Heart left ventricle (tissue), 16 donors: ENCODE measurements at regions not wholly inside any gene's neighbourhood (a gene's known extent, or its start where the extent isn't known, plus 50 kb on each side); places are given as distances from the start of the nearest gene placed in this dataset.

Experiments used
- ATAC-seq, 4 donors: fragments of 200-7000 bp; cut with Tn5 transposase; one replicate each; pipeline ENCODE4 v1.9.1; 2020 to 2022; ENCODE audit warnings: moderate library complexity in 4 of 4, mild to moderate bottlenecking in 3 of 4, moderate number of reproducible peaks in 1 of 4
- DNase-seq, 5 donors: peaks; one replicate each; pipeline ENCODE4 v3.0.0-alpha.2; 2020
- H3K27ac ChIP-seq, 12 donors: fragments of 200-600 bp; sonication (generic) in 4 of 12; one replicate each; pipeline versions ENCODE4 v1.5.0 to v1.8.0; 2016 to 2022; ENCODE audit warnings: mild to moderate bottlenecking in 2 of 12
- H3K27me3 ChIP-seq, 9 donors: fragments of 200-600 bp; sonication (generic) in 2 of 9; one replicate each; pipeline versions ENCODE4 v1.5.1 to v1.8.0; 2016 to 2022; ENCODE audit warnings: mild to moderate bottlenecking in 3 of 9
- H3K36me3 ChIP-seq, 9 donors: fragments of 200-600 bp; sonication (generic) in 2 of 9; one replicate each; pipeline versions ENCODE4 v1.5.0 to v1.8.0; 2018 to 2022; ENCODE audit warnings: mild to moderate bottlenecking in 2 of 9
- H3K4me1 ChIP-seq, 12 donors: fragments of 200-600 bp; sonication (generic) in 4 of 12; one replicate each; pipeline versions ENCODE4 v1.5.0 to v1.8.0; 2016 to 2022; ENCODE audit warnings: mild to moderate bottlenecking in 3 of 12
- H3K4me3 ChIP-seq, 12 donors: fragments of 200-600 bp; sonication (generic) in 4 of 12; one replicate each; pipeline versions ENCODE4 v1.5.0 to v1.8.0; 2017 to 2022; ENCODE audit warnings: mild to moderate bottlenecking in 9 of 12, moderate library complexity in 4 of 12
- H3K9me3 ChIP-seq, 12 donors: fragments of 200-600 bp; sonication (generic) in 4 of 12; one replicate each; pipeline versions ENCODE4 v1.5.0 to v1.8.0; 2016 to 2022; ENCODE audit warnings: mild to moderate bottlenecking in 1 of 12
- POLR2A ChIP-seq, 2 donors: fragments of 450-650 bp; IDR thresholded peaks; one replicate each; pipeline ENCODE4 v1.6.1; 2017; ENCODE audit warnings: antibody characterized with exemption in 2 of 2, mild to moderate bottlenecking in 2 of 2, moderate library complexity in 2 of 2
- WGBS, 4 donors: extraction: QIAGEN DNeasy Blood & Tissue Kit in 2 of 4; methylation state at CpG; one replicate each; pipeline versions ENCODE4 v1.1.5 to v1.1.7; 2013 to 2018; 5-methylcytosine and 5-hydroxymethylcytosine counted together
- intact Hi-C, 10 donors: fragments of 100-400 bp; cut with DNase I; formaldehyde crosslinking; loops; one replicate each; pipeline versions ENCODE4 v1.11.1 to v1.14.2; 2022
- TF ChIP-seq, protein P1 (sequence below), 12 donors: fragments of 200-600 bp; sonication (generic) in 4 of 12; IDR thresholded peaks; one replicate each; pipeline versions ENCODE4 v1.5.0 to v1.8.0; 2018 to 2022; ENCODE audit warnings: antibody characterized with exemption in 12 of 12, mild to moderate bottlenecking in 5 of 12
- donor health status: ischemic (EF 13 %, LVEDD 7.1; RV severe dilation, severe dysfunction).
- donor health status: healthy with polysubstance abuse.
- donor health status: DM: no; HTN: yes; CAD: no.
- donor health status: DM: no; HTN: no; CAD: no.
- donor health status: ischemic (EF 25% LVEDD 6.9; RV normal size, moderate dysfunction).
- donor health status: ischemic (EF 25% LVEDD 5.7; RV mildly dilated, moderate dysfunction).
- donor health status: healthy.
- donor health status: DM: yes; HTN: yes; CAD: no.
- donor health status: ischemic (EF 35%, LVEDD 5.7; RV mildly dilated, moderate dysfunction).
- donor health status: nonischemic (EF 11% LVEDD 7.7; RV severe dilation, severe dysfunction).
- donor health status: DM: yes; HTN: yes; CAD: no.
- donor health status: PGD.
- donor health status: ischemic (EF 29% LVEDD 5.4; RV normal size, mild dysfunction).
- donor health status: nonischemic (EF 23%, LVEDD 6.1; RV moderate dilation, normal function).

DNA sequence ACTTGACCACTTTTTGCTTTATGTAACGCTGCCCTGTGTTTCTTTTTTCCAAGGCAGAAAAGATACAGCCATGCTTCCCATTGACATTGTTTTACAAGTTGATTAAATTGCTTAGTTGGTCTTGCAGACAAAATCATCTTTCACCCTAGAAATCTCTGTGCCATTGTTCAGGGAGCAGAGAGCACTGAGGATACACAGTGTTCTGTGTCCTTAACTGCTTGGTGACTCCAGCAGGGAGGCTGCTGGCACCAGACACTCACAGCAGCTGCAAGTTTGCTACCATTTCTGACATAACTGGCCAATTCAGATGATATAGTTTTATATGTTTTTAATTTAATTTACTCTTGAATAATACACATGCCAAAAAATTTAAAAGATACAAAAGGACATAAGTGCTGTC lies 118.7 kb downstream of the RGS2 start:
- no peaks in the 10 kb centered on the region for H3K36me3 ChIP-seq
- no peaks in the 10 kb centered on the region for H3K9me3 ChIP-seq
- intact Hi-C loops: no loop called here
- H3K27me3 ChIP-seq: no peaks in the 10 kb centered on the region
- no peak overlapping the region for H3K27ac ChIP-seq
- ATAC-seq: peak; percentile 42 to 71 (median 60)
- no peak for DNase-seq
- WGBS, 4 donors: 87 to 91% (median 90%) methylated on average over 1 of the region's 1 CpG
- H3K4me3 ChIP-seq: no peak overlapping the region
- H3K4me1 ChIP-seq: peaks cover 0 to 19% (median 0%) of the 10 kb centered on the region in 12 donors
- TF ChIP-seq POLR2A (IDR thresholded peaks at IDR 0.05): no peak
- TF ChIP-seq, protein P1, sequence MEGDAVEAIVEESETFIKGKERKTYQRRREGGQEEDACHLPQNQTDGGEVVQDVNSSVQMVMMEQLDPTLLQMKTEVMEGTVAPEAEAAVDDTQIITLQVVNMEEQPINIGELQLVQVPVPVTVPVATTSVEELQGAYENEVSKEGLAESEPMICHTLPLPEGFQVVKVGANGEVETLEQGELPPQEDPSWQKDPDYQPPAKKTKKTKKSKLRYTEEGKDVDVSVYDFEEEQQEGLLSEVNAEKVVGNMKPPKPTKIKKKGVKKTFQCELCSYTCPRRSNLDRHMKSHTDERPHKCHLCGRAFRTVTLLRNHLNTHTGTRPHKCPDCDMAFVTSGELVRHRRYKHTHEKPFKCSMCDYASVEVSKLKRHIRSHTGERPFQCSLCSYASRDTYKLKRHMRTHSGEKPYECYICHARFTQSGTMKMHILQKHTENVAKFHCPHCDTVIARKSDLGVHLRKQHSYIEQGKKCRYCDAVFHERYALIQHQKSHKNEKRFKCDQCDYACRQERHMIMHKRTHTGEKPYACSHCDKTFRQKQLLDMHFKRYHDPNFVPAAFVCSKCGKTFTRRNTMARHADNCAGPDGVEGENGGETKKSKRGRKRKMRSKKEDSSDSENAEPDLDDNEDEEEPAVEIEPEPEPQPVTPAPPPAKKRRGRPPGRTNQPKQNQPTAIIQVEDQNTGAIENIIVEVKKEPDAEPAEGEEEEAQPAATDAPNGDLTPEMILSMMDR (IDR thresholded peaks at IDR 0.05): no peak

DNA sequence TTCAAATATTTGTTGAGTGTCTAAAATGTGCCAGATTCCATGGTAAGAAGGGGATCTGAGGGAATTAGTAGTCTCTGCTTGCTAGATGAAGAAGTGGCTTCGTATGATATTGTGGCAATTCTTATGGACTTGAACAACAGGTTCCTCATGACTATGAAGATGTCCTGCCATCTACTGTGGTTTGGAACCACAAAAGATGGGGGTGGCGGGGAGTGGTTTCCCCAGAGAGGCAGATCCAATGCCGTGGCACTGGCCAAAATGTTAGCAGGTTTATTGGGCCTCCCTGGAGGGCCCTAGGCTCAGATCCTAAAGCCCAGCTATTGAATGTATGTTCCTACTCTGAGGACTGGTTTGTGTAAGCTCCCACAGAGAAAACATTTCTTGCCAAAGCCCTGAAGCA lies 120.8 kb downstream of the RGS2 start:
- H3K4me3 ChIP-seq: no peak overlapping the region
- H3K4me1 ChIP-seq: peaks cover 0 to 19% (median 0%) of the 10 kb centered on the region in 12 donors
- WGBS, 4 donors: 71 to 80% (median 75%) methylated on average over 3 of the region's 3 CpGs
- no peak for ATAC-seq
- H3K27me3 ChIP-seq: no peaks in the 10 kb centered on the region
- DNase-seq: no peak
- H3K36me3 ChIP-seq: no peaks in the 10 kb centered on the region
- TF ChIP-seq, protein P1 (IDR thresholded peaks at IDR 0.05): no peak
- no peak for TF ChIP-seq POLR2A (IDR thresholded peaks at IDR 0.05)
- H3K9me3 ChIP-seq: no peaks in the 10 kb centered on the region
- intact Hi-C loops: no loop called here
- H3K27ac ChIP-seq: no peak overlapping the region

DNA sequence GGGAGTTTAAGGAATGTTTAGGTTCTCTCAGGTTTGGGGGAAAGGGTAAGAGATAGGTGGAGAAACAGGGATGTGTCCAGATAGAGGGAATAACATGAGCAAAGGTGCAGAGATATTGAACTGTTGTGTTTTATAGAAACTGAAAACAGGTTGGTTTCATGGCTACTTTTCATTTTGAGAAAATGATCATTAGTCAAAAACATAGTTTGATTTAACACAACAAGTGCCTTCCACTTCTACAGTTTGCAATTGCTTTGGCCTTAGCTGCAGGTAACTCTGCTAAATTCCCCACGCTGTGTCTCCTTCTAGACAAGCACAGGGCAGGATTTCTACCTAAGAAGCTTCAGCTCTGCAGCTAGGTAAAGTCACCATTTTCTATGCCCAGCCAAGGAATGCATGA lies 124.9 kb downstream of the RGS2 start:
- 88 to 96% (median 94%) methylated on average over 1 of the region's 1 CpG for WGBS, 4 donors
- H3K4me1 ChIP-seq: peaks cover 0 to 22% (median 0%) of the 10 kb centered on the region in 12 donors
- no peaks in the 10 kb centered on the region for H3K36me3 ChIP-seq
- H3K9me3 ChIP-seq: no peaks in the 10 kb centered on the region
- H3K27ac ChIP-seq: no peak overlapping the region
- intact Hi-C loops: no loop called here
- TF ChIP-seq, protein P1 (IDR thresholded peaks at IDR 0.05): no peak
- no peak for TF ChIP-seq POLR2A (IDR thresholded peaks at IDR 0.05)
- DNase-seq: no peak
- H3K4me3 ChIP-seq: no peak overlapping the region
- H3K27me3 ChIP-seq: no peaks in the 10 kb centered on the region
- ATAC-seq: no peak

DNA sequence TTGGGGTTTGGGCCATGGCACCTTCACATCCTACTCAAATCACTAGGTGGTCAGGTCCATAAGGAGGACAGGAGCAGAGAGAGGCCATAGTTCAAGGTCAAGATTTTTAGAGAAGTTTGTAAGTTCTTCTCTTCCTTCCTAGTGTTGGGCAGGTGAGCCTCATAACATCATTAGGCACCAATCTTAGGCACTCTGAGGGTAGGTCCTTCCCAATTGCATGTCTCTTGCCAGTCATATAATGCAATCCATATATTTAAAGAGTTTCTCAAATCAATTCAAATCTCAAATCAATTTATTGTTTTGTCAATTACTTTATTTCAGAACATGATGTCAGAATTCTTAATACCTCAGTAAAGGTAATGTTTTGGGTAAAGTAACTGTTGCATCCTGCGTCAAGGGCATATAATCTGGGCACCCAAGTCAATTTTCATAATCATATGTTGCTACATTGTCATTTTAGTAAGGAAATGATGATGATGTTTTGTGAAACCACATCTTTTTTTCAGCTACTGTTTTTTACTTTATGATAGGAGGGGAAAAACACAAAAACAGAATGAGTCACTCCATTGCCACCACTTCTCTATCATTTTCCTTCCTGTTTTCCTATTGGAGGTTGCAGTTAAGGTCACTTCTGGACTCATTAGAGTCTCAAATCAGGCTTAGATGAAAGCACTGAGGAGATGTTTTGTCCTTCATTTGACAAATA lies 122.7 kb downstream of the UCHL5 start:
- Histone ChIP-seq H3K4me1 (peaks cover 0 to 27% (median 0%) of the 10 kb centered on the region in 12 donors), H3K27me3 (no peaks in the 10 kb centered on the region), H3K9me3 (no peaks in the 10 kb centered on the region), H3K27ac (peak overlapping the region in 1 of 12 donors; percentile 66), H3K4me3 (no peak overlapping the region), H3K36me3 (no peaks in the 10 kb centered on the region)
- peak in 2 of 4 donors; percentile 31 to 53 for ATAC-seq
- TF ChIP-seq, protein P1 (IDR thresholded peaks at IDR 0.05): no peak
- TF ChIP-seq POLR2A (IDR thresholded peaks at IDR 0.05): no peak
- intact Hi-C loops: no loop called here
- no peak for DNase-seq
- WGBS, 4 donors: 89 to 97% (median 94%) methylated on average over 1 of the region's 1 CpG
